GM21528 (cell line): ENCODE measurements at regions not wholly inside any gene's neighbourhood (a gene's known extent, or its start where the extent isn't known, plus 50 kb on each side); places are given as distances from the start of the nearest gene placed in this dataset.

Experiments used
- ATAC-seq: cut with Tn5 transposase; IDR thresholded peaks from one replicate; pipeline ENCODE4 v1.9.1; 2021; ENCODE audit warnings: mild to moderate bottlenecking, moderate library complexity; ENCODE audit not compliant: unreplicated experiment, low FRiP score

- ATAC-seq = no peak
These were observed 75.9 kb upstream of the MAP4K3 start for GRCh38 chr2:39512941-39513340.

DNA sequence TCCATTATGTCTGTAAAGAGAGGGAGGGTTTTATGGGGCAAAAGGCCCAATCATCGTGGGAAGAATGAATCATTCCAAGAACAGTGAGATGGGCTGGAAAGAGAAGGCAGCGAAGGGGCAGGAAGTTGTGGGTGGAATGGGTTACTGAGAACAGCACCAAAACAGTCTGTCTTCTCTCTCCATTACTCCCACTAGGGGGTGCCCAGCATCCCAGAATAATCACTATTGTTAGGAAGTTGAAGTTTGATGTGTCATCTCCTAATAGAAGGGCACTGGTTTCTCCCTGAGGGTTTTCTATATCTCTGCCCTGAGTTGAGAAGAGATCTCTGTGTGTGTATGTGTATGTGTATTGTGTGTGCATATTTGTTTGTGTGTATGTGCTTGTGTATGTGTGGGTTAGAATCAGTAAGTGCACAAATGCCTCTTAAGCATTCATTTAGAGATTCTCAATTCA, 76.6 kb upstream of the MAP4K3 start:
- ATAC-seq = peak; percentile 87

DNA sequence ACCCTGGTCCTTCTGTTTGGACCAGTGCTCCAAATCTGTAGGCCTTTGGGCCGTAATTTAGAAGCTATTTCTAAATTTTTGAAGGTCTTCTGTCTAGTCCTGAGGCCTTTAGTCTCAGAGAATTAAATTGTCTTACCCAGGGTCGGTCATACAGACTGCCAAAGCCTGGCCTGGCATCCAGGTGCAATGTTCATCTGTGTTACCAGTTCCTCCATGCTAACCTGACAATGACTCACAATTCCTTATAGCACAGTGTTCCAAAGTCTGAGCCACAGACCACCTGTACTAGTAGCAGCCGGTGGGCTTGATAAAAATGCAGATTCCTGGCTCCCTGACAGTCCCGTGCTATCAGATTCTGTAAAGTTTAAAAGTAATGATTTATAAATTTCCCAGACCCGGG, 77.7 kb upstream of the MAP4K3 start:
- ATAC-seq = no peak

DNA sequence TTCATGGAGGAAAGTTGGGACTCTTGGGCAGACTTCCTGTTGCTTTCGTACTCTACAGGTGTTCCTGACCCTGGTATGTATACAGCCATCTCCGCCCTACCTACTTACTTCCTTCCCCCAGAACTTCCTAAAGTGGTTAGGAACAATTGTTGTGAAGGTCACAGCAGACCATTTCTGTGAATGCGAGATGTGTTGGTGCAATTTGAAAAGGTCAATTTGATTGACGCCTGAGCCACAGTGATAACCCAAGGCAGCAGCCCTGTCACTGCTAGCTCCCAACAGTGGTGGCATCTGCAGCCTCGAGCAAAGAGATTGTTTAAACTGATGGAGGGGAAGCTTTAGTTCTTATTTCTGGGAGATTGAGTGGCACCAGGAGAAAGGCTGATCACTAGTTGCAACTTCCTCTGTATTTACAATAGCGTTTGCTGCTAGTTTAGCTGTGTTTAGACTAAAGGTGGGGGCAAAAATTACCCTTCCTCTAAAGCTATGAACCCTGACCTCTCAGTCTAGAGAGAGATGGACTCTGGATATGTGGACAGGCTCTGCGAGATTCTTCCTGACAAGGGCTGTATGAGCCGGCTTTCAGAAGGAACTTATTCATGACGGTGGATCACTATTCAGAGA, 78.3 kb upstream of the MAP4K3 start:
- ATAC-seq = no peak

GRCh38 chr2:39515897-39516346, 78.8 kb upstream of the MAP4K3 start:
- no peak for ATAC-seq

- no peak for ATAC-seq
These were observed 79.4 kb upstream of the MAP4K3 start for GRCh38 chr2:39516347-39517101.

GRCh38 chr2:39517102-39517436, 80.0 kb upstream of the MAP4K3 start:
- no peak for ATAC-seq

DNA sequence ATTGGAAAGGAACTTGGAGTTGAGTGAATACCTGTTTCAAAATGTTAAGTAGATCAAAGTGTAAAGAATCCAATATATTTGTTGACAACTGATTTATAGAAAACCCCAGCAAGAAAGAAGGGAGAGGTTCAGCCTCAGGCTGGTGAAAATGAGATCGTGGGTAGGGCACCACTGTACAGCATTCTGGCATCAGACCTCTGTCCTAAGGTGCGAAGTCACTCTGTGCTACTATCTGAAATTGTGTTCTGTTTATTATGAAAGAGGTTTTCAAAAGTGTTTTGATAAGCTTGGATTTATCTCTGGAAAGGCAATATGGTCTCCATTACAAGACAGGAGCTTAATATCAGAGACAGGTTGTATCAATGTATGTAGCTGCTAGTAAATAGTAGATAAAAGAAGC, 80.5 kb upstream of the MAP4K3 start:
- no peak for ATAC-seq

DNA sequence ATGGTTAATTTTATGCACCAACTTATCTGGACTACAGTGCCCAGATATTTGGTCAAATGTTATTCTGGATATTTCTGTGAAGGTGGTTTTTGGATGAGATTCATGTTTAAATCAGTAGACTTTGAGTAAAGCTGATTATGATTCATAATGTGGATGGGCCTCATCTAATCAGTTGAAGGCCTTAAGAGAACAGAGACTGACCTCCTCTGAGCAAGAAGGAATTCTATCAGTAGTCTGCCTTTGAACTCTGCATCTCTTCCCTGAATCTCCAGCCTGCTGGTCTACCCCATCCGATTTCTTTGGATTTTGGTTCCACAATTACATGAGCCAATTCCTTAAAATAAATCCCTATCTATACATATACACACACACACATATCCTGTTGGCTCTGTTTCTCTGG, 82.8 kb upstream of the MAP4K3 start:
- ATAC-seq = no peak

- no peak for ATAC-seq
These were observed 84.9 kb upstream of the MAP4K3 start for GRCh38 chr2:39521876-39522517.

- no peak for ATAC-seq
These were observed 85.4 kb upstream of the MAP4K3 start for GRCh38 chr2:39522518-39522877.

DNA sequence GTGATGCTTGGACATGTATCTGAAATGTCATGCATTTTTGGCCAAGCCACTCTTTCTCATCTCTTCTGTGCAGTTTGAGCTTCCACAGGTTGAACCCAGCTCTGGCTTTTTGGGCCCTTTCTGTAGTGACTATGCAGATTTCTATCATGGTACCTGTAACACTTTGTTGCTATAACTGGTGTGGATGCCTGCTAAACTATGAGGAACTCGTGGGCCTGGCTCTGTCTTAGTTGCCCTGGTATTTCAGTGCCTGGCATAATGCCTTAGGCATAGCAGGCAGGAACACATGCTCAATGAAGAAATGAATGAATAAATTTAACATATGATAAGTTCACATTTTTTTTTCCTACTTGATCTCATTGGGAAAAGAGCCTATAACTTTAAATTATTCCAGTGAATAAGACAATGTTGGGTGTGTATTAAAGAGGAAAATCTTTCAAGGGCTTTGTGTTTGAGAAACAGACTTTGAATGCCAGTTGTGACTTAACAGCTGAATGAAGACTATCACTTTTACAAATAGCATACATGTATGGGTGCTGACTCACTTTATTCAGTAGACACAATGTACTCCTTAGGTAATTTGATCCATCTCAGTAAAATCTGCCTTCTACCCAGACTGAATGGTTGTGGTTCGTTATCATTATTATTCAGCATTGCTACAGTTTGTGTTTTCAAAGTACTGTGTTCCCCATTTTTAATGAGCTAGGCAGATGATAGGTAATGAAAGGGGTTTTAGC, 86.4 kb upstream of the MAP4K3 start:
- ATAC-seq = no peak

DNA sequence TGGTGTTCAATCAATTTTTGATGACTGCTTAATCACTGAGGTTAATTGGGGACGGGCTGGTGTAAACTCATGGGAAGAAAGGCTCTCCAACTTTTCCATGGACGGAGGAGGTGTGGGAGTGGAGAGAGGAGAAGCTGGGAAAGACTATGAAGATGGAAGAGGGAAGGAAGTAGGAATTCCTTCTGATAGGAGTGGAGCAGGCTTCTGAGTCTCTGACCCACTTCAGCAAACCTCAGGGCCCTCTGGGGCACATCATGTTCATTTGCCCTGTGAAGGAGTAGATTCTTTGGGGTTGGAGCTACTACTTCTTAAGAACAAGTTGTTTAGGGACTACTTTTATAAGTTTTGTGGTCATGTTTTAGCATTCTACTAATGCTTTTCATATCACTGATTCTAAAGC, 87.0 kb upstream of the MAP4K3 start:
- ATAC-seq = no peak

DNA sequence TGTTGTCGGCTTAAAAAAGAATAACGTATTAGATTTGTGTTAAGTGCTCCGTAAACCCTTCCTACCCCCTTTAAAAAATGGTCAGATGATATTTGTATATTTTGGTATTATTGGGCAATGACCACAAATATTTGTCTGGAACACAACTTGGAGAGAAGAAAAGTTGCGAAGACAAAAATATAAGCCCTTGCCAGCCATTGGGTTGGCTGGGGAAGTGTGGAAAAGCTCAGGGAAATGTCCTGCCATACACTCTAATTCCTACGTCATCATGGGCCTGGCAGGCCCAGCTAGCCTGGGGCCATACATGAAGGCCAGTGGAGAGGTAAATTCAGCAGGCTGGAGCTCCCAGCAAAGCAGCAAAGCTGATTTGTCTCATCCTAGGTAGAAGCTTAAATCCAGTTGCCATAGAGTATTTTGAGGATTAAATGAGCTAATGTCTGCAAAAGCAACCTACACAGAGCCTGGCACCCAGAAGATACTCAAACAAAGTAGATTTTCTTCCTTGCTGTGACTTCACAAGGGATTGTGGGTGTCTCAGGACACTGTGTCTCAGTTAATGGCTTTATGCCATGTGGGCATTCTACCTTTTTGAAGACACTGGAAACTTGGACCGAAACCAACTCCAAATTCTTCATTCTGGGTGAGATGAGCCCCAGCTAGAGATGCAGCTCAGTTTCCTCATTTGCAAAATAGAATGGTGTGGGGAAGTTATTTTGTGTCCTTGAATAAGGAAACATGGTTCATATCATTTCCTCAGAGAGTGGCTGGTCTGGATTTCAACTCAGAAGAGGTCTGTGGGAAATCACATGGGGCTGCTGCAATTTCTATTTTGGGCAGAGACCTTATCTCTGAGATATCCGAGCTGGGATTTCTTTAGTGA, 87.9 kb upstream of the MAP4K3 start:
- no peak for ATAC-seq

DNA sequence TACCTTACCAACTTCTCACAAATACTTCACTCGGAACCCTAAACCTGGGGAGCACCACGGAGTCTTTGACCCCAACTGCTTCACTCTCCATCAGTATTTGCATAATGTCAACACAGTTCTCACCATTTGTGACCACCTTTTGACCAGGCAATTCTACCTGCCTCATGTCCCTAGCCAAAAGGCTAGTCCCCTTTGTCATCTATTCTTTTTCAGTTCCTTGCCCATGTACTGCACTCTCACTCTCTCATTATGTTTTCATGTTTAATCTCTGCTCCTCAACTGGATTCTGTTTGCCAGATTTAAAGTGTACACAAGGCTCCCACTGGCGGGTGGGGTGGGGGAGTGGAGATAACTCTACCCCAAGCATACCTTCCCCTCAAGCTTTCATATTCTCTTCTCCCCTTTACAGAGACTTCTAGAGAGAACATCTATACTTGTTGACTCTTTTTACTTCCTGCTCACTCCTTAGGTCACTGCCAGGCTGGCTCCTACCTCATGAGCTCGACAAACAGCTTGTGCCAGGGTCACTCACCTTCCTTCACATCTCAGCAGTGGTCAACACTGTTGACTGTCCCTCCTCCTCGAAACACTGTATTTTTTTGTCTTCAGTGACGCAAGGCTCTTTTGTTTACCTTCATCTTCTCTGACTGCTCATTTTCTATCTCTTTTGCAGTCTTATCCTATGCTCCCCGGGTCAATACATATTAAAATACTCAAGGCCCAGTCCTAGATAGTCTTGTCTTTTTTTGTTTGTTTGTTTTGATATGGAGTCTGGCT, 88.7 kb upstream of the MAP4K3 start:
- no peak for ATAC-seq

- ATAC-seq = no peak
These were observed 91.6 kb upstream of the MAP4K3 start for GRCh38 chr2:39528701-39529100.

DNA sequence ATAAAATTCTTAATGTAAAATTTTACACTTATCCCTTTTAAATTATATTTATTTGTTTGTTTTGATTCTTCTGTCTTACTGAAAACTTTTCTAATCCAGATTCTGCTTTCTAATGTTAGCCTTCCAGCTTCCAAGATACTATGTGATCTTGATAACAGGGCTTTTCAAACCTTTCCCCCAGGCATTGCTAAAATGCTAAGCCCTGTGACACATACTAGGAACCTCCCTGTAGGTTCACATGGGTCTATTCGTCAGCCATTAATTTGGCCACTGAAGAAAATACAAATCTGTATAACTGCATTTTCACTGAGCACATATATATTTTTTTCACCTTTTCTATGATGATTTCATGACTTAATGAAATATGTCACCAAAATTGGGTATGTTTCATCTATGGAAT, 92.8 kb upstream of the MAP4K3 start:
- no peak for ATAC-seq

DNA sequence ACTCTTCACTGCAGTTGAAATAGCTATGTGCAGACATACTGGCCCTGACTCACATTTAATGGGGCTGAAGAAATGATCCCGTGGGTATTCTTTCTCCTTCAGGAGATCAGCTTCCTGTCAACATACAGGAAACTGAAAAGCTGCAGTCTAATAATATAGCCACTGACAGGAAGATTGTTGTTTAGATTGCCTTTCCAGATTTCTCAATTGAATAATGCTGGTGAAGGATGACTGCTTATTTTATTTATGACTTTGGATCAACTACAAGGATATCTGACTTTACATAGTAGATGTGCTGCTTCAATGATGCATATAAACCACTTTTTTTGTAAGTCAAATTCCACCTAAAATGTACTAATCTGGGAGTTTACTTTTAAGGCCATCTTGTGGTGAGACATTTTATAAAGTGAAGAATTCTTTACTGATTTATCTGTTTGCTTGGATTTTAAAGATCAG, 93.4 kb upstream of the MAP4K3 start:
- ATAC-seq = no peak

DNA sequence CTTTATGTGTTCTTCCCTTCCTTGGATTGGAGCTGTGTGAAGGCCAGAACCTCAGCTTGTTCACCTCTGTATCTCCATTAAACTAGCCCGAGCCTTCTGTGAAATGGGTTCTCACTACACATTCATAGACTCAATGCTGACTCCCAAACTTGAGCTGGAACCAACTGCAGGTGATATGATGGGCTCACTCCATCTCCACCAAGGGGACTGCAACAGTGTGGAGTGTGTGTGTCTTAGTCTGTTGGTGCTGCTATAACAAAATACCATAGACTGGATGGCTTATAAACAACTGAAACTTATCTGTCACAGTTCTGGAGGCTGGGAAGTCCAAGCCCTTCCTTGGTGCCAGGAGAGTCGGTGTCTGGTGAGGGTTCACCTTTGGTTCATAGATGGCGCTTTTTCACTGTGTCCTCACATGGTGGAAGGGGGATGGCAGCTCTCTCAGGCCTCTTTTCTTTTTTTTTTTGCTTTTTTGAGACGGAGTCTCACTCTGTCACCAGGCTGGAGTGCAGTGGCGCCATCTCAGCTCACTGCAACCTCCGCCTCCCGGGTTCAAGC, 94.2 kb upstream of the MAP4K3 start:
- ATAC-seq = no peak
